Peyer's patch (tissue), 4 donors: ENCODE measurements at regions not wholly inside any gene's neighbourhood (a gene's known extent, or its start where the extent isn't known, plus 50 kb on each side); places are given as distances from the start of the nearest gene placed in this dataset.

ENCODE experiments used
- POLR2A ChIP-seq, 2 donors: fragments of 450-650 bp; IDR thresholded peaks; one replicate each; pipeline ENCODE4 v1.5.1; 2017; ENCODE audit warnings: antibody characterized with exemption in 2 of 2, mild to moderate bottlenecking in 2 of 2, moderate library complexity in 2 of 2
- TF ChIP-seq, protein P1 (sequence below), 6 experiments: fragments of 450-650 bp in 4 of 6; fragments of 200-600 bp in 2 of 6; sonication (generic) in 1 of 6; IDR thresholded peaks; one replicate each; pipeline ENCODE4 v1.5.1; 2017 to 2019; ENCODE audit warnings: antibody characterized with exemption in 6 of 6, mild to moderate bottlenecking in 3 of 6, moderate library complexity in 1 of 6

DNA sequence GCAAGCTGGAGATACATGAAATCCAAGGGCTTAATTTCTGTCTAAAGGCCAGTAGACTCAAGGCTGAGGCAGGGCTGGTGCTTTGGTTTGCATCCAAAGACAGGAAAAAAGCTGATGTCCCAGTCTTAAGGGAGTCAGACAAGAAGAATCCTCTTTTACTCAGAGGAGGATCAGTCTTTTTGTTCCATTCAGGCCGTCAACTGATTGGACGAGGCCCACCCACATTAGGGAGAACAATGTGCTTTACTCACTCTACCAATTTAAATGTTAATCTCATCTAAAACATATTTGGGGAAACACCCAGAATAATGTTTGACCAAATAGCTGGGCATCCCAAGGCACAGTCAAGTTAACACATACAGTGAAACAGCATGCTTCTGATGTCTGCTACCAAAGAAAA lies 388.5 kb upstream of the CHRM2 start:
- TF ChIP-seq, protein P1, sequence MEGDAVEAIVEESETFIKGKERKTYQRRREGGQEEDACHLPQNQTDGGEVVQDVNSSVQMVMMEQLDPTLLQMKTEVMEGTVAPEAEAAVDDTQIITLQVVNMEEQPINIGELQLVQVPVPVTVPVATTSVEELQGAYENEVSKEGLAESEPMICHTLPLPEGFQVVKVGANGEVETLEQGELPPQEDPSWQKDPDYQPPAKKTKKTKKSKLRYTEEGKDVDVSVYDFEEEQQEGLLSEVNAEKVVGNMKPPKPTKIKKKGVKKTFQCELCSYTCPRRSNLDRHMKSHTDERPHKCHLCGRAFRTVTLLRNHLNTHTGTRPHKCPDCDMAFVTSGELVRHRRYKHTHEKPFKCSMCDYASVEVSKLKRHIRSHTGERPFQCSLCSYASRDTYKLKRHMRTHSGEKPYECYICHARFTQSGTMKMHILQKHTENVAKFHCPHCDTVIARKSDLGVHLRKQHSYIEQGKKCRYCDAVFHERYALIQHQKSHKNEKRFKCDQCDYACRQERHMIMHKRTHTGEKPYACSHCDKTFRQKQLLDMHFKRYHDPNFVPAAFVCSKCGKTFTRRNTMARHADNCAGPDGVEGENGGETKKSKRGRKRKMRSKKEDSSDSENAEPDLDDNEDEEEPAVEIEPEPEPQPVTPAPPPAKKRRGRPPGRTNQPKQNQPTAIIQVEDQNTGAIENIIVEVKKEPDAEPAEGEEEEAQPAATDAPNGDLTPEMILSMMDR (IDR thresholded peaks at IDR 0.05): no peak
- no peak for TF ChIP-seq POLR2A (IDR thresholded peaks at IDR 0.05)
